RWPE2 (cell line): ENCODE measurements at regions not wholly inside any gene's neighbourhood (a gene's known extent, or its start where the extent isn't known, plus 50 kb on each side); places are given as distances from the start of the nearest gene placed in this dataset.

Experiments used
- ATAC-seq: fragments of 200-7000 bp; cut with Tn5 transposase; 3 replicates; pipeline ENCODE4 v1.9.1; 2021; ENCODE audit warnings: low read depth
- DNase-seq: peaks from one replicate; pipeline ENCODE4 v3.0.0-alpha.2; 2020; ENCODE audit warnings: low spot score
- H3K27ac ChIP-seq: fragments of 450-650 bp; 2 replicates; pipeline ENCODE4 v1.5.1; 2017; ENCODE audit warnings: mild to moderate bottlenecking; ENCODE audit not compliant: poor library complexity, severe bottlenecking
- H3K27me3 ChIP-seq: fragments of 250-450 bp; sonication (Bioruptor Pico); 2 replicates; pipeline ENCODE4 v1.5.1; 2021; ENCODE audit warnings: mild to moderate bottlenecking, moderate library complexity; ENCODE audit not compliant: insufficient read depth, poor library complexity, severe bottlenecking
- H3K36me3 ChIP-seq: fragments of 250-450 bp; sonication (Bioruptor Pico); 2 replicates; pipeline ENCODE4 v1.5.1; 2020; ENCODE audit warnings: low read depth, mild to moderate bottlenecking, moderate library complexity
- H3K4me1 ChIP-seq: fragments of 250-450 bp; sonication (Bioruptor Pico); 2 replicates; pipeline ENCODE4 v1.5.1; 2021; ENCODE audit warnings: mild to moderate bottlenecking, moderate library complexity; ENCODE audit not compliant: insufficient read depth, poor library complexity, severe bottlenecking
- H3K4me3 ChIP-seq: fragments of 250-450 bp; sonication (Bioruptor Pico); 2 replicates; pipeline ENCODE4 v1.5.1; 2021; ENCODE audit warnings: mild to moderate bottlenecking, moderate library complexity; ENCODE audit not compliant: severe bottlenecking
- H3K9me3 ChIP-seq: fragments of 250-450 bp; sonication (Bioruptor Pico); 2 replicates; pipeline ENCODE4 v1.5.1; 2021; ENCODE audit warnings: mild to moderate bottlenecking, moderate library complexity; ENCODE audit not compliant: severe bottlenecking
- CTCF ChIP-seq: fragments of 450-650 bp; IDR thresholded peaks from one replicate; pipeline ENCODE4 v1.5.1; 2017; ENCODE audit warnings: mild to moderate bottlenecking, moderate library complexity; ENCODE audit not compliant: poor library complexity, severe bottlenecking

GRCh38 chr4:60544981-60545380 is 655.1 kb upstream of the ADGRL3 start:
- Histone ChIP-seq H3K4me1 (no peaks in the 10 kb centered on the region), H3K4me3 (no peak overlapping the region), H3K27ac (no peak overlapping the region), H3K36me3 (no peaks in the 10 kb centered on the region), H3K9me3 (no peaks in the 10 kb centered on the region), H3K27me3 (no peaks in the 10 kb centered on the region)
- no peak for TF ChIP-seq CTCF
- DNase-seq (no peak), ATAC-seq (no peak)

- Histone ChIP-seq H3K4me1 (no peaks in the 10 kb centered on the region), H3K27ac (no peak overlapping the region), H3K27me3 (no peaks in the 10 kb centered on the region), H3K4me3 (no peak overlapping the region), H3K9me3 (no peaks in the 10 kb centered on the region), H3K36me3 (no peaks in the 10 kb centered on the region)
- no peak for ATAC-seq
- no peak for TF ChIP-seq CTCF
- no peak for DNase-seq
Measured at GRCh38 chr4:60562334-60562733, 637.8 kb upstream of the ADGRL3 start.

- no peaks in the 10 kb centered on the region for H3K36me3 ChIP-seq
- ATAC-seq = no peak
- TF ChIP-seq CTCF = no peak
- H3K4me3 ChIP-seq = no peak overlapping the region
- no peak overlapping the region for H3K27ac ChIP-seq
- no peak for DNase-seq
- H3K27me3 ChIP-seq = no peaks in the 10 kb centered on the region
- no peaks in the 10 kb centered on the region for H3K4me1 ChIP-seq
- no peaks in the 10 kb centered on the region for H3K9me3 ChIP-seq
Measured at GRCh38 chr4:60565558-60565957, 634.6 kb upstream of the ADGRL3 start.

GRCh38 chr4:60575336-60575735 is 624.8 kb upstream of the ADGRL3 start:
- no peak for TF ChIP-seq CTCF
- Histone ChIP-seq H3K36me3 (no peaks in the 10 kb centered on the region), H3K4me3 (no peak overlapping the region), H3K27ac (no peak overlapping the region), H3K9me3 (no peaks in the 10 kb centered on the region), H3K27me3 (no peaks in the 10 kb centered on the region), H3K4me1 (no peaks in the 10 kb centered on the region)
- no peak for DNase-seq
- no peak for ATAC-seq

- no peak for DNase-seq
- TF ChIP-seq CTCF = no peak
- Histone ChIP-seq H3K36me3 (no peaks in the 10 kb centered on the region), H3K27me3 (no peaks in the 10 kb centered on the region), H3K9me3 (no peaks in the 10 kb centered on the region), H3K4me1 (no peaks in the 10 kb centered on the region), H3K4me3 (no peak overlapping the region), H3K27ac (no peak overlapping the region)
- peak; percentile 64; the same call in 1 of the 3 replicates for ATAC-seq
Measured at GRCh38 chr4:60579335-60579734, 620.8 kb upstream of the ADGRL3 start.
